Keratinocyte (primary cell): ENCODE measurements at regions not wholly inside any gene's neighbourhood (a gene's known extent, or its start where the extent isn't known, plus 50 kb on each side); places are given as distances from the start of the nearest gene placed in this dataset.

ENCODE experiments used
- DNase-seq: peaks from one replicate; pipeline ENCODE4 v3.0.0-alpha.2; 2011; ENCODE audit warnings: low read depth, missing footprints, low spot score
- FAIRE-seq: peaks from 2 replicates; lab custom pipeline; 2011; peaks lifted over from hg19 to GRCh38; lab: Jason Lieb, UNC
- H2AFZ ChIP-seq: 2 replicates; pipeline ENCODE4 v1.6.0; 2012; ENCODE audit warnings: low read length, control low read depth, inconsistent platforms; ENCODE audit not compliant: control insufficient read depth
- H3K27ac ChIP-seq: 2 replicates; pipeline ENCODE4 v1.5.1; 2011; ENCODE audit warnings: low read length; ENCODE audit not compliant: control insufficient read depth, insufficient read depth
- H3K27me3 ChIP-seq: 3 replicates; pipeline ENCODE4 v1.6.0; 2011; ENCODE audit warnings: low read length; ENCODE audit not compliant: control insufficient read depth, insufficient read depth; ENCODE audit errors: extremely low read depth
- H3K36me3 ChIP-seq, 2 experiments: 2 replicates in 1 of 2; 3 replicates in 1 of 2; pipeline ENCODE4 v1.5.1; 2011; ENCODE audit warnings: low read length in 2 of 2, mild to moderate bottlenecking in 1 of 2; ENCODE audit not compliant: control insufficient read depth in 2 of 2, insufficient read depth in 2 of 2; ENCODE audit errors: extremely low read depth in 1 of 2
- H3K4me1 ChIP-seq: 3 replicates; pipeline ENCODE4 v1.5.1; 2011; ENCODE audit warnings: low read length; ENCODE audit not compliant: control insufficient read depth, insufficient read depth; ENCODE audit errors: extremely low read depth
- H3K4me2 ChIP-seq: 3 replicates; pipeline ENCODE4 v1.6.0; 2011; ENCODE audit warnings: low read depth, low read length; ENCODE audit not compliant: control insufficient read depth, insufficient read depth; ENCODE audit errors: extremely low read depth
- H3K4me3 ChIP-seq, 3 experiments: fragments of 200-600 bp in 1 of 3; sonication (generic) in 1 of 3; 2 replicates in 2 of 3; 3 replicates in 1 of 3; pipeline ENCODE4 v1.5.1; 2011 to 2016; ENCODE audit warnings: low read length in 3 of 3, mild to moderate bottlenecking in 3 of 3, control low read depth in 2 of 3, inconsistent platforms in 1 of 3, low read depth in 1 of 3, mixed read lengths in 1 of 3, mixed run types in 1 of 3, moderate library complexity in 1 of 3; ENCODE audit not compliant: control insufficient read depth in 2 of 3, insufficient read depth in 2 of 3; ENCODE audit errors: extremely low read depth in 1 of 3
- H3K79me2 ChIP-seq: 2 replicates; pipeline ENCODE4 v1.6.0; 2012; ENCODE audit warnings: low read length; ENCODE audit not compliant: control insufficient read depth, insufficient read depth
- H3K9ac ChIP-seq: 3 replicates; pipeline ENCODE4 v1.6.0; 2011; ENCODE audit warnings: low read length; ENCODE audit not compliant: control insufficient read depth, insufficient read depth; ENCODE audit errors: extremely low read depth
- H3K9me1 ChIP-seq: 3 replicates; pipeline ENCODE4 v1.6.0; 2011; ENCODE audit warnings: low read length; ENCODE audit not compliant: control insufficient read depth, insufficient read depth; ENCODE audit errors: extremely low read depth
- H3K9me3 ChIP-seq: 2 replicates; pipeline ENCODE4 v1.5.1; 2012; ENCODE audit warnings: low read depth, low read length; ENCODE audit not compliant: control insufficient read depth
- H4K20me1 ChIP-seq: 3 replicates; pipeline ENCODE4 v1.6.0; 2011; ENCODE audit warnings: low read length; ENCODE audit not compliant: control insufficient read depth, insufficient read depth; ENCODE audit errors: extremely low read depth
- CTCF ChIP-seq, 3 experiments: IDR thresholded peaks in 1 of 3; conservative IDR thresholded peaks in 1 of 3; optimal IDR thresholded peaks in 1 of 3; 2 replicates in 2 of 3; 3 replicates in 1 of 3; pipeline versions ENCODE3 to v1.5.1; 2011; ENCODE audit warnings: low read length in 3 of 3, mild to moderate bottlenecking in 3 of 3, moderate library complexity in 2 of 3, control low read depth in 1 of 3, inconsistent platforms in 1 of 3; ENCODE audit not compliant: insufficient read depth in 2 of 3; ENCODE audit errors: extremely low read depth in 1 of 3
- EZH2 ChIP-seq: IDR thresholded peaks from one replicate; pipeline ENCODE4 v1.6.1; 2012; ENCODE audit warnings: inconsistent platforms, mild to moderate bottlenecking, low read length, moderate library complexity
- dilution Hi-C: fragments of 300-500 bp; cut with MboI; formaldehyde crosslinking; loops from one replicate; pipeline ENCODE4 v1.7.0; 2020; ENCODE audit warnings: low sequenced_read_pairs; ENCODE audit not compliant: extremely low pct_ligation_motif_present

DNA sequence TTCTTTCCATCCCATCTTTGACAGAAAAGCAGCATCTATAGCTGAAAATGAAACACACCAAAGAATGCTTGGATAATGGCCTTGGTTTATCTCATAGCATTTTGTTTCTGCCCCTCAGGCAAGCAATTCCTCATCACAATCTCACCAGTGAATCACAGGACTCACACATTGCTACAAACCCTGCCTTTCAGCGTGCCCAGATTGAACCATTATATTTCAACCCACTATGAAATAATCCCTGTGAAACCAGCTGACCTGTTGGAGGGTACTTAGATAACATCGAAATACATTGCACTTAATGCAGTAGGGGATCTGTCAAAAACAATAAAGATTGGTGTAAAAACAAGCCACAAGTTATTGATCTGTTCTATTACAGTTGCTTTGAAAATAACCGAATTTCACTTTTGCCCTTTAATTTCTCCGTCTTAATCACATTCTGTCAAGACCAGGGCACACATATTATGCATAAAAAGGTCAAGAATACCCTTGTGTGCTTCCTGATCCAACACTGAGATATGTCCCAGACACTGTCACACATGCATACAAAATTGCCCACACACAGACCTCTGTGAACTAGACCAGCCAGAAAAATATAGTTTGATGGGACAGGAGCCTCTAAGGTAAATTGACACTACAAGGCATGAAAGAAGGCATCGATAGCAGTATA, 839.8 kb downstream of the NTRK3 start:
- Histone ChIP-seq H3K9ac (no peak overlapping the region), H3K79me2 (no peaks in the 10 kb centered on the region), H3K4me1 (no peaks in the 10 kb centered on the region), H3K27ac (no peak overlapping the region), H3K27me3 (no peaks in the 10 kb centered on the region), H3K4me2 (no peak overlapping the region), H3K36me3 (no peaks in the 10 kb centered on the region), H3K9me3 (no peaks in the 10 kb centered on the region), H3K4me3 (no peak overlapping the region), H3K9me1 (no peaks in the 10 kb centered on the region), H2AFZ (no peak overlapping the region), H4K20me1 (no peaks in the 10 kb centered on the region)
- FAIRE-seq (peak; percentile 73), DNase-seq (no peak)
- TF ChIP-seq EZH2 = no peak
- no peak for TF ChIP-seq CTCF (optimal IDR thresholded peaks at IDR 0.05 in 1 of 3, IDR thresholded peaks at IDR 0.05 in 1 of 3, conservative IDR thresholded peaks at IDR 0.05 in 1 of 3; ENCODE audit: extremely low read depth in 1 of 3, insufficient read depth in 2 of 3, low read length in 3 of 3)
- dilution Hi-C loops = no loop called here

DNA sequence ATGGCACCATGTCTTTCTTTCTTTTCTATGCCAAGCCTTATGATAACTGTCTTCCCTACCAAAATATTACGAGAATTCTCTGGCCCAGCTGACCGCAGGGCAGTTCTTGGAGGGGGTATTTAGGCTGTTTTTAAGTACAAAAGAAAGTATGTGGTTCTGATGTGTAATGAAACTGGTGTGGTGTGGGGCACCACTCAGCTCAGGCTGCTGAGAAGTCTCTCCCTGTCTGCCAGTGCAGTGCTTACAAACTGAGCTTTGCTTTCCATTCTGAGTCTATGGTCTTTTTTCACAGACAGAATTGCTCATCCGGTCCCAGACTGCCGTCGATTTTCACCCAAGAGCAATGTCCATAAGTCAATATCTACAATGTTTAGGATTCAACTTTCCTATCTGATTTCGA, 847.6 kb downstream of the NTRK3 start:
- Histone ChIP-seq H3K9me1 (no peaks in the 10 kb centered on the region), H3K36me3 (no peaks in the 10 kb centered on the region), H3K4me1 (no peaks in the 10 kb centered on the region), H3K79me2 (no peaks in the 10 kb centered on the region), H4K20me1 (no peaks in the 10 kb centered on the region), H3K27ac (no peak overlapping the region), H3K4me2 (no peak overlapping the region), H3K9ac (no peak overlapping the region), H2AFZ (no peak overlapping the region), H3K27me3 (no peaks in the 10 kb centered on the region), H3K9me3 (no peaks in the 10 kb centered on the region), H3K4me3 (no peak overlapping the region)
- TF ChIP-seq CTCF (optimal IDR thresholded peaks at IDR 0.05 in 1 of 3, IDR thresholded peaks at IDR 0.05 in 1 of 3, conservative IDR thresholded peaks at IDR 0.05 in 1 of 3; ENCODE audit: extremely low read depth in 1 of 3, insufficient read depth in 2 of 3, low read length in 3 of 3) = no peak
- TF ChIP-seq EZH2 = no peak
- FAIRE-seq = no peak
- dilution Hi-C loops = no loop called here
- no peak for DNase-seq
